ENCODE measurements at regions not wholly inside any gene's neighbourhood (a gene's known extent, or its start where the extent isn't known, plus 50 kb on each side); places are given as distances from the start of the nearest gene placed in this dataset.

- peaks cover 4% of the 10 kb centered on the region for H3K27me3 Mint-ChIP-seq
- H3K4me1 Mint-ChIP-seq (ENCODE audit: low read depth), result peaks cover 10% of the 10 kb centered on the region
- H3K9me3 Mint-ChIP-seq (ENCODE audit: low read depth), result no peaks in the 10 kb centered on the region
- H3K27ac Mint-ChIP-seq, result no peak overlapping the region
- no peak for DNase-seq (ENCODE audit: low spot score, unreplicated experiment)
- H3K36me3 Mint-ChIP-seq (ENCODE audit: insufficient read depth), result no peaks in the 10 kb centered on the region
- no peak for TF ChIP-seq CTCF (IDR thresholded peaks at IDR 0.05; ENCODE audit: unreplicated experiment)
- H3K4me3 Mint-ChIP-seq (ENCODE audit: low read depth), result no peak overlapping the region
Observed at GRCh38 chr13:106911627-106912026, 343.7 kb upstream of the ARGLU1 start.

GRCh38 chr13:106911020-106911419 lies 343.1 kb upstream of the ARGLU1 start:
- no peaks in the 10 kb centered on the region for H3K9me3 Mint-ChIP-seq (ENCODE audit: low read depth)
- H3K27me3 Mint-ChIP-seq, result peaks cover 4% of the 10 kb centered on the region
- H3K36me3 Mint-ChIP-seq (ENCODE audit: insufficient read depth), result no peaks in the 10 kb centered on the region
- no peak overlapping the region for H3K27ac Mint-ChIP-seq
- H3K4me3 Mint-ChIP-seq (ENCODE audit: low read depth), result no peak overlapping the region
- no peak for TF ChIP-seq CTCF (IDR thresholded peaks at IDR 0.05; ENCODE audit: unreplicated experiment)
- no peak for DNase-seq (ENCODE audit: low spot score, unreplicated experiment)
- H3K4me1 Mint-ChIP-seq (ENCODE audit: low read depth), result peaks cover 10% of the 10 kb centered on the region

- TF ChIP-seq CTCF (IDR thresholded peaks at IDR 0.05; ENCODE audit: unreplicated experiment), result no peak
- no peaks in the 10 kb centered on the region for H3K9me3 Mint-ChIP-seq (ENCODE audit: low read depth)
- H3K27ac Mint-ChIP-seq, result peak overlapping the region; percentile 35
- peaks cover 9% of the 10 kb centered on the region for H3K4me1 Mint-ChIP-seq (ENCODE audit: low read depth)
- H3K27me3 Mint-ChIP-seq, result peaks cover 4% of the 10 kb centered on the region
- H3K36me3 Mint-ChIP-seq (ENCODE audit: insufficient read depth), result no peaks in the 10 kb centered on the region
- DNase-seq (ENCODE audit: low spot score, unreplicated experiment), result no peak
- H3K4me3 Mint-ChIP-seq (ENCODE audit: low read depth), result no peak overlapping the region
Observed at GRCh38 chr13:106906426-106906996, 338.6 kb upstream of the ARGLU1 start.

- peaks cover 9% of the 10 kb centered on the region for H3K4me1 Mint-ChIP-seq (ENCODE audit: low read depth)
- H3K4me3 Mint-ChIP-seq (ENCODE audit: low read depth), result no peak overlapping the region
- peaks cover 4% of the 10 kb centered on the region for H3K27me3 Mint-ChIP-seq
- no peak for TF ChIP-seq CTCF (IDR thresholded peaks at IDR 0.05; ENCODE audit: unreplicated experiment)
- no peaks in the 10 kb centered on the region for H3K9me3 Mint-ChIP-seq (ENCODE audit: low read depth)
- no peaks in the 10 kb centered on the region for H3K36me3 Mint-ChIP-seq (ENCODE audit: insufficient read depth)
- no peak for DNase-seq (ENCODE audit: low spot score, unreplicated experiment)
- H3K27ac Mint-ChIP-seq, result no peak overlapping the region
Observed at GRCh38 chr13:106905380-106906162, 337.6 kb upstream of the ARGLU1 start.

GRCh38 chr13:106899442-106899841 lies 331.5 kb upstream of the ARGLU1 start:
- H3K36me3 Mint-ChIP-seq (ENCODE audit: insufficient read depth), result no peaks in the 10 kb centered on the region
- no peak for DNase-seq (ENCODE audit: low spot score, unreplicated experiment)
- H3K4me1 Mint-ChIP-seq (ENCODE audit: low read depth), result peaks cover 3% of the 10 kb centered on the region
- H3K4me3 Mint-ChIP-seq (ENCODE audit: low read depth), result no peak overlapping the region
- no peaks in the 10 kb centered on the region for H3K27me3 Mint-ChIP-seq
- H3K27ac Mint-ChIP-seq, result no peak overlapping the region
- no peak for TF ChIP-seq CTCF (IDR thresholded peaks at IDR 0.05; ENCODE audit: unreplicated experiment)
- H3K9me3 Mint-ChIP-seq (ENCODE audit: low read depth), result no peaks in the 10 kb centered on the region

Data from progenitor cell of endocrine pancreas (in vitro differentiated cells).